PFSK-1 (cell line): ENCODE measurements at regions not wholly inside any gene's neighbourhood (a gene's known extent, or its start where the extent isn't known, plus 50 kb on each side); places are given as distances from the start of the nearest gene placed in this dataset.

Source experiments
- POLR2AphosphoS5 ChIP-seq: IDR thresholded peaks from 2 replicates; pipeline ENCODE4 v1.6.1; 2012; ENCODE audit warnings: low read depth, mild to moderate bottlenecking, control low read depth, low read length, moderate library complexity
- REST ChIP-seq, 2 experiments: IDR thresholded peaks; 2 replicates each; pipeline versions ENCODE4 v1.6.1 to v1.8.0; 2011 to 2012; ENCODE audit warnings: low read depth in 2 of 2, low read length in 2 of 2, control low read depth in 1 of 2, inconsistent platforms in 1 of 2, mild to moderate bottlenecking in 1 of 2, moderate library complexity in 1 of 2; ENCODE audit not compliant: insufficient read depth in 1 of 2
- SIN3A ChIP-seq: IDR thresholded peaks from 2 replicates; pipeline ENCODE4 v1.6.1; 2012; ENCODE audit warnings: mild to moderate bottlenecking, low read length, moderate library complexity, borderline replicate concordance; ENCODE audit not compliant: insufficient read depth
- TAF1 ChIP-seq: IDR thresholded peaks from 2 replicates; pipeline ENCODE4 v1.6.1; 2012; ENCODE audit warnings: low read length, control low read depth, borderline replicate concordance; ENCODE audit not compliant: insufficient read depth

- TF ChIP-seq POLR2AphosphoS5 (no peak), TAF1 (no peak), SIN3A (no peak), REST (IDR thresholded peaks at IDR 0.05; ENCODE audit: insufficient read depth in 1 of 2, low read depth in 2 of 2, low read length in 2 of 2) (no peak)
Measured at GRCh38 chr4:31793907-31794306, 1073.7 kb downstream of the PCDH7 start.
